Endothelial cell of umbilical vein (primary cell): ENCODE measurements at regions not wholly inside any gene's neighbourhood (a gene's known extent, or its start where the extent isn't known, plus 50 kb on each side); places are given as distances from the start of the nearest gene placed in this dataset.

Experiments used
- BruUV-seq: library from RNA; stranded (reverse); fragments of 400-500 nt; replicated peaks from 2 replicates; lab custom pipeline; 2021; lab: Mats Ljungman, UMichigan
- CTCF ChIA-PET: fragments of 300-600, 350-600 bp; sonication (Branson Sonifier 250); formaldehyde crosslinking; loops from one replicate; lab custom pipeline; 2021; ENCODE audit warnings: antibody characterized with exemption, inconsistent platforms; lab: Charles Lee
- POLR2A ChIA-PET: fragments of 300-600, 350-600 bp; sonication (Branson Sonifier 250); formaldehyde crosslinking; loops from one replicate; lab custom pipeline; 2021; ENCODE audit warnings: antibody characterized with exemption, inconsistent platforms; lab: Charles Lee
- DNase-seq: peaks from one replicate; pipeline ENCODE4 v3.0.0-alpha.2; 2011; ENCODE audit warnings: low read depth, low spot score
- FAIRE-seq: peaks from 2 replicates; lab custom pipeline; 2011; peaks lifted over from hg19 to GRCh38; lab: Jason Lieb, UNC
- H2AFZ ChIP-seq: 2 replicates; pipeline ENCODE4 v1.6.0; 2012; ENCODE audit warnings: low read depth, low read length, control low read depth, inconsistent platforms
- H3K27ac ChIP-seq: 2 replicates; pipeline ENCODE4 v1.5.1; 2011; ENCODE audit warnings: low read depth, mild to moderate bottlenecking, control low read depth, low read length, moderate library complexity; ENCODE audit not compliant: insufficient read depth
- H3K27me3 ChIP-seq, 2 experiments: 2 replicates each; pipeline versions ENCODE4 v1.6.0 to v1.6.1; 2011; ENCODE audit warnings: low read length in 2 of 2, mixed read lengths in 1 of 2; ENCODE audit not compliant: control insufficient read depth in 2 of 2, insufficient read depth in 2 of 2
- H3K36me3 ChIP-seq, 2 experiments: 2 replicates in 1 of 2; 3 replicates in 1 of 2; pipeline ENCODE4 v1.5.1; 2011; ENCODE audit warnings: low read length in 2 of 2, mild to moderate bottlenecking in 1 of 2, moderate library complexity in 1 of 2; ENCODE audit not compliant: control insufficient read depth in 2 of 2, insufficient read depth in 2 of 2; ENCODE audit errors: extremely low read depth in 1 of 2
- H3K4me1 ChIP-seq: 3 replicates; pipeline ENCODE4 v1.5.1; 2011; ENCODE audit warnings: mild to moderate bottlenecking, low read length; ENCODE audit not compliant: control insufficient read depth, insufficient read depth; ENCODE audit errors: extremely low read depth
- H3K4me2 ChIP-seq: 2 replicates; pipeline ENCODE4 v1.6.1; 2011; ENCODE audit warnings: low read length, control low read depth, mixed read lengths; ENCODE audit not compliant: insufficient read depth
- H3K4me3 ChIP-seq, 3 experiments: fragments of 200-600 bp in 1 of 3; sonication (generic), shearing (Covaris generic) in 1 of 3; replicated peaks in 1 of 3; 2 replicates each; pipeline ENCODE4 v1.5.1; 2011 to 2016; ENCODE audit warnings: control low read depth in 3 of 3, low read length in 3 of 3, mild to moderate bottlenecking in 2 of 3, inconsistent platforms in 1 of 3, low read depth in 1 of 3, moderate library complexity in 1 of 3; ENCODE audit not compliant: insufficient read depth in 1 of 3
- H3K79me2 ChIP-seq: 2 replicates; pipeline ENCODE4 v1.6.0; 2012; ENCODE audit warnings: low read length, inconsistent platforms; ENCODE audit not compliant: control insufficient read depth, insufficient read depth
- H3K9ac ChIP-seq: replicated peaks from 2 replicates; pipeline ENCODE3; 2011; ENCODE audit warnings: low read length, control low read depth; ENCODE audit not compliant: insufficient read depth; ENCODE audit errors: extremely low read depth
- H3K9me1 ChIP-seq: replicated peaks from 3 replicates; pipeline ENCODE4 v1.6.0; 2011; ENCODE audit warnings: mild to moderate bottlenecking, low read length; ENCODE audit not compliant: control insufficient read depth, insufficient read depth; ENCODE audit errors: extremely low read depth
- H3K9me3 ChIP-seq: replicated peaks from 2 replicates; pipeline ENCODE4 v1.5.1; 2012; ENCODE audit warnings: low read length, inconsistent platforms; ENCODE audit not compliant: control insufficient read depth, insufficient read depth
- H4K20me1 ChIP-seq: replicated peaks from 2 replicates; pipeline ENCODE3; 2011; ENCODE audit warnings: mild to moderate bottlenecking, low read length; ENCODE audit not compliant: control insufficient read depth, insufficient read depth; ENCODE audit errors: extremely low read depth
- EZH2 ChIP-seq: IDR thresholded peaks from 2 replicates; pipeline ENCODE4 v1.6.1; 2012; ENCODE audit warnings: borderline replicate concordance, low read depth, mild to moderate bottlenecking, moderate library complexity, low read length, inconsistent platforms; ENCODE audit not compliant: severe bottlenecking
- FOS ChIP-seq: IDR thresholded peaks from 2 replicates; pipeline ENCODE4 v1.6.1; 2011; ENCODE audit warnings: mild to moderate bottlenecking, low read length, moderate library complexity, borderline replicate concordance; ENCODE audit not compliant: insufficient read depth
- GATA2 ChIP-seq: IDR thresholded peaks from 2 replicates; pipeline ENCODE4 v1.7.0; 2011; ENCODE audit warnings: low read depth, mild to moderate bottlenecking, moderate library complexity, mixed read lengths, low read length; ENCODE audit not compliant: insufficient read length, insufficient read depth
- JUN ChIP-seq: IDR thresholded peaks from 2 replicates; pipeline ENCODE4 v1.6.1; 2011; ENCODE audit warnings: borderline replicate concordance, low read depth; ENCODE audit not compliant: insufficient read length, insufficient read depth
- MYC ChIP-seq: IDR thresholded peaks from one replicate; pipeline ENCODE4 v1.6.1; 2011; ENCODE audit warnings: mild to moderate bottlenecking, low read depth, low read length
- POLR2A ChIP-seq: IDR thresholded peaks from 2 replicates; pipeline ENCODE4 v1.6.1; 2012; ENCODE audit warnings: low read depth, mild to moderate bottlenecking, control low read depth, low read length
- POLR2AphosphoS5 ChIP-seq: IDR thresholded peaks from 2 replicates; pipeline ENCODE4 v1.6.1; 2012; ENCODE audit warnings: low read depth, mild to moderate bottlenecking, control low read depth, low read length, moderate library complexity; ENCODE audit not compliant: insufficient read depth
- dilution Hi-C: fragments of 300-500 bp; cut with MboI; formaldehyde crosslinking; loops from one replicate; pipeline ENCODE4 v1.15.0; 2019; ENCODE audit warnings: low sequenced_read_pairs; ENCODE audit not compliant: extremely low pct_ligation_motif_present
- intact Hi-C: fragments of 100-400 bp; cut with micrococcal nuclease; formaldehyde crosslinking; loops from one replicate; pipeline ENCODE4 v1.10.0; 2022
- TF ChIP-seq, protein P1 (sequence below): IDR thresholded peaks from 2 replicates; pipeline ENCODE4 v1.6.1; 2011; ENCODE audit not compliant: insufficient read depth, insufficient read length
- TF ChIP-seq, protein P2 (sequence below), 2 donors: IDR thresholded peaks; 1 replicate in 1 of 2; 2 replicates in 1 of 2; pipeline ENCODE4 v1.5.1; 2011; ENCODE audit warnings: low read length in 2 of 2, mild to moderate bottlenecking in 2 of 2, moderate library complexity in 2 of 2, control low read depth in 1 of 2, inconsistent platforms in 1 of 2, low read depth in 1 of 2; ENCODE audit not compliant: insufficient read depth in 1 of 2; ENCODE audit errors: extremely low read depth in 1 of 2

DNA sequence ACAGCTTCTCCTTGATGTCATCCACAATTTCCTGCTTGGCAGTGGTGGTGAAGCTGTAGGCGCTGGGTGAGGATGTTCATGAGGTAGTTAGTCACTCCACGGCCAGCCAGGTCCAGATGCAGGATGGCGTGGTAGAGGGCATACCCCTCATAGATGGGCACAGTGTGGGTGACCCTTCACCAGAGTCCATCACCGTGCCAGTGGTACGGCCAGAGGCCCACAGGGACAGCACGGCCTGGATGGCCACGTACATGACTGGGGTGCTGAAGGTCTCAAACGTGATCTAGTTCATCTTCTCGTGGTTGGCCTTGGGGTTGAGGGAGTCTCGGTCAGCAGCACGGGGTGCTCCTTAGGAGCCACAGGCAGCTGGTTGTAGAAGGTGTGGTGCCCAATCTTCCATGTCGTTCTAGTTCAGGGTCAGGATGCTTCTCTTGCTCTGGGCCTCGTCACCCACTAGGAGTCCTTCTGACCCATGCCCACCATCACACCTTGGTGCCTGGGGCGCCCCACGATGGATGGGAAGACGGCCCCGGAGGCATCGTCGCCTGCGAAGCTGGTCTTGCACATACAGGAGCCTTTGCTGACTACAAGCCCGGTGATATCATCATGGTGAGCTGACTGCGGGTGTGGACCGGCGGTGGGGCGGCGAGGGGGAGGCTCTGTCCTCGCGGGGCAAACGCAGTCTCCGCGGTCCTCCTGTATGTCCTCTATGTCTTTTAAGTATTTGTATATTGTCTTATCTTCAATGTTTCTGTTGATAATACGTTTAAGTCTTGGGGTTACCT, 1119.0 kb downstream of the NAALADL2 start:
- BruUV-seq = no TSS peak
- Histone ChIP-seq H3K27ac (no peak overlapping the region), H3K4me3 (no peak overlapping the region), H3K9ac (no peak overlapping the region), H3K9me3 (no peaks in the 10 kb centered on the region), H3K4me2 (no peak overlapping the region), H3K79me2 (no peaks in the 10 kb centered on the region), H4K20me1 (no peaks in the 10 kb centered on the region), H3K9me1 (no peaks in the 10 kb centered on the region), H3K27me3 (no peaks in the 10 kb centered on the region), H2AFZ (no peak overlapping the region), H3K4me1 (no peaks in the 10 kb centered on the region), H3K36me3 (no peaks in the 10 kb centered on the region)
- CTCF ChIA-PET = no interaction called here
- dilution Hi-C loops = no loop called here
- intact Hi-C loops = no loop called here
- POLR2A ChIA-PET = no interaction called here
- no peak for FAIRE-seq
- DNase-seq = no peak
- TF ChIP-seq POLR2A (no peak), FOS (no peak), POLR2AphosphoS5 (no peak), GATA2 (no peak), EZH2 (no peak), JUN (no peak), MYC (no peak)
- TF ChIP-seq, protein P1, sequence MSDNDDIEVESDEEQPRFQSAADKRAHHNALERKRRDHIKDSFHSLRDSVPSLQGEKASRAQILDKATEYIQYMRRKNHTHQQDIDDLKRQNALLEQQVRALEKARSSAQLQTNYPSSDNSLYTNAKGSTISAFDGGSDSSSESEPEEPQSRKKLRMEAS = no peak
- TF ChIP-seq, protein P2, sequence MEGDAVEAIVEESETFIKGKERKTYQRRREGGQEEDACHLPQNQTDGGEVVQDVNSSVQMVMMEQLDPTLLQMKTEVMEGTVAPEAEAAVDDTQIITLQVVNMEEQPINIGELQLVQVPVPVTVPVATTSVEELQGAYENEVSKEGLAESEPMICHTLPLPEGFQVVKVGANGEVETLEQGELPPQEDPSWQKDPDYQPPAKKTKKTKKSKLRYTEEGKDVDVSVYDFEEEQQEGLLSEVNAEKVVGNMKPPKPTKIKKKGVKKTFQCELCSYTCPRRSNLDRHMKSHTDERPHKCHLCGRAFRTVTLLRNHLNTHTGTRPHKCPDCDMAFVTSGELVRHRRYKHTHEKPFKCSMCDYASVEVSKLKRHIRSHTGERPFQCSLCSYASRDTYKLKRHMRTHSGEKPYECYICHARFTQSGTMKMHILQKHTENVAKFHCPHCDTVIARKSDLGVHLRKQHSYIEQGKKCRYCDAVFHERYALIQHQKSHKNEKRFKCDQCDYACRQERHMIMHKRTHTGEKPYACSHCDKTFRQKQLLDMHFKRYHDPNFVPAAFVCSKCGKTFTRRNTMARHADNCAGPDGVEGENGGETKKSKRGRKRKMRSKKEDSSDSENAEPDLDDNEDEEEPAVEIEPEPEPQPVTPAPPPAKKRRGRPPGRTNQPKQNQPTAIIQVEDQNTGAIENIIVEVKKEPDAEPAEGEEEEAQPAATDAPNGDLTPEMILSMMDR (IDR thresholded peaks at IDR 0.05; ENCODE audit: extremely low read depth in 1 of 2, insufficient read depth in 1 of 2, low read depth in 1 of 2, low read length in 2 of 2) = no peak
